Sciatic nerve (tissue), 2 donors: ENCODE measurements at regions not wholly inside any gene's neighbourhood (a gene's known extent, or its start where the extent isn't known, plus 50 kb on each side); places are given as distances from the start of the nearest gene placed in this dataset.

Experiments used
- ATAC-seq: fragments of 200-7000 bp; cut with Tn5 transposase; one replicate; pipeline ENCODE4 v1.9.1; 2020; ENCODE audit warnings: mild to moderate bottlenecking, moderate library complexity
- DNase-seq: peaks from one replicate; pipeline ENCODE4 v3.0.0-alpha.2; 2020; ENCODE audit warnings: low spot score
- intact Hi-C: fragments of 100-400 bp; cut with DNase I; formaldehyde crosslinking; loops from one replicate; pipeline ENCODE4 v1.14.2; 2022
- donor health status: DM: no; HTN: no; CAD: no.
- donor health status: DM: no; HTN: no; CAD: no.

- DNase-seq (no peak), ATAC-seq (no peak)
- intact Hi-C loops = no loop called here
Observed at GRCh38 chr2:118464546-118465265, 376.4 kb downstream of the INSIG2 start.

- intact Hi-C loops = no loop called here
- ATAC-seq = no peak
- DNase-seq = no peak
Observed at GRCh38 chr2:118464046-118464445, 375.8 kb downstream of the INSIG2 start.

GRCh38 chr2:118460425-118460824 is 372.2 kb downstream of the INSIG2 start:
- intact Hi-C loops = no loop called here
- ATAC-seq (no peak), DNase-seq (no peak)

- DNase-seq (no peak), ATAC-seq (no peak)
- intact Hi-C loops = no loop called here
Observed at GRCh38 chr2:118459426-118459825, 371.2 kb downstream of the INSIG2 start.

GRCh38 chr2:118457951-118458350 is 369.7 kb downstream of the INSIG2 start:
- intact Hi-C loops = no loop called here
- DNase-seq (no peak), ATAC-seq (no peak)

- no peak for DNase-seq
- intact Hi-C loops = no loop called here
- ATAC-seq = no peak
Observed at GRCh38 chr2:118449401-118449800, 361.1 kb downstream of the INSIG2 start.

GRCh38 chr2:118443596-118443995 is 355.3 kb downstream of the INSIG2 start:
- intact Hi-C loops = no loop called here
- no peak for ATAC-seq
- DNase-seq = no peak

GRCh38 chr2:118442996-118443553 is 354.8 kb downstream of the INSIG2 start:
- intact Hi-C loops = no loop called here
- DNase-seq (no peak), ATAC-seq (no peak)

GRCh38 chr2:118442046-118442445 is 353.8 kb downstream of the INSIG2 start:
- ATAC-seq (no peak), DNase-seq (no peak)
- intact Hi-C loops = no loop called here

GRCh38 chr2:118440404-118441098 is 352.3 kb downstream of the INSIG2 start:
- no peak for DNase-seq
- intact Hi-C loops = no loop called here
- no peak for ATAC-seq

GRCh38 chr2:118437501-118437900 is 349.2 kb downstream of the INSIG2 start:
- DNase-seq = no peak
- ATAC-seq = no peak
- intact Hi-C loops = no loop called here

GRCh38 chr2:118431997-118432396 is 343.7 kb downstream of the INSIG2 start:
- intact Hi-C loops = no loop called here
- DNase-seq (no peak), ATAC-seq (no peak)

- DNase-seq (no peak), ATAC-seq (no peak)
- intact Hi-C loops = no loop called here
Observed at GRCh38 chr2:118431586-118431985, 343.3 kb downstream of the INSIG2 start.

- intact Hi-C loops = no loop called here
- DNase-seq (no peak), ATAC-seq (no peak)
Observed at GRCh38 chr2:118431165-118431517, 342.9 kb downstream of the INSIG2 start.

- ATAC-seq (no peak), DNase-seq (no peak)
- intact Hi-C loops = no loop called here
Observed at GRCh38 chr2:118430510-118431164, 342.4 kb downstream of the INSIG2 start.

GRCh38 chr2:118425191-118425590 is 336.9 kb downstream of the INSIG2 start:
- ATAC-seq = no peak
- intact Hi-C loops = no loop called here

GRCh38 chr2:118423776-118424175 is 335.5 kb downstream of the INSIG2 start:
- DNase-seq (no peak), ATAC-seq (no peak)
- intact Hi-C loops = no loop called here

More at GRCh38 chr2:118425191-118425590, 336.9 kb downstream of the INSIG2 start:
- no peak for DNase-seq

GRCh38 chr2:118421648-118422047 is 333.4 kb downstream of the INSIG2 start:
- intact Hi-C loops = no loop called here
- ATAC-seq (no peak), DNase-seq (no peak)

GRCh38 chr2:118417406-118418120 is 329.3 kb downstream of the INSIG2 start:
- intact Hi-C loops = no loop called here
- ATAC-seq (no peak), DNase-seq (no peak)
